NCI-H226 (cell line): ENCODE measurements at regions not wholly inside any gene's neighbourhood (a gene's known extent, or its start where the extent isn't known, plus 50 kb on each side); places are given as distances from the start of the nearest gene placed in this dataset.

Experiments
- DNase-seq: peaks from one replicate; pipeline ENCODE4 v3.0.0-alpha.2; 2015

DNA sequence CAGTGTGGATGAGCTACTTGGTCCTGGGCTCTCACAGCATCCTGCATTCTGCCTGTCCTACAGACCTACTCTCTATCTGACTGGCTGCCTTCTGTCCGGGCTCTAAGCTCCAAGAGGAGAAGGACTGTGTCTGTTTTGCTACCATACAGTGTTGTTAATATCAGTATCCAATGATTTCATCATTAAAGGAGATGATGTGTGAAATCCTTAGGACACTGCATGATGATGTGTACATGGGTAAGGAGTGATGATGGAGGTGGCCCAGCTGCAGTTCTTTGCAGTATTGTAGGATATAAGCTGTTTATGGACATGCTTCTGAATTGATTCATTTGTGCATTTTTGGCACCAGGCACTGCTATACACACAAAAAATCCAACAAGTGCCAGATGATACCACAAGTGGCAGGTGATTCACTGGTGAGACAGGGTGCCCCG is 536.9 kb upstream of the CDH11 start:
- DNase-seq: peak; percentile 56

DNA sequence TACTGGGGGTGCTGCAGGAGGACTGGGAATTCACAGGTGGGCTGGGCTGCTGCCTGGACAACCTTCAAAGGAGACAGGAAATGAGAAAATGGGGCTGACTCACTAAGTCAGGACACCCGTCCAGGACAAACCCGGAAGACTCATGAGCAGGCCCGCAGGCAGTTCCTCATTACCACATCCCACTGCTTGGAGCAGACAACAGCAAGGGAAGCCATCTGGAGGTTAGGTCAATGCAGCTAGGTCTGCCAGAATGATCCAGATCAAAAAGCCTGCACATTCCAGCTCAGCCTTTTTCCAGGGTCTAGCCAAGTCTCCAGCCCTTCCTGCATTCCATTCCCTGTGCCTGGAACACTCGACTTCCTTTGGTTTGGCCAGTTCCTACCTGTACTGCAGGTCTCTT is 536.5 kb upstream of the CDH11 start:
- DNase-seq: peak; percentile 99

- DNase-seq: no peak
Measured at GRCh38 chr16:65657556-65657955, 535.7 kb upstream of the CDH11 start.

DNA sequence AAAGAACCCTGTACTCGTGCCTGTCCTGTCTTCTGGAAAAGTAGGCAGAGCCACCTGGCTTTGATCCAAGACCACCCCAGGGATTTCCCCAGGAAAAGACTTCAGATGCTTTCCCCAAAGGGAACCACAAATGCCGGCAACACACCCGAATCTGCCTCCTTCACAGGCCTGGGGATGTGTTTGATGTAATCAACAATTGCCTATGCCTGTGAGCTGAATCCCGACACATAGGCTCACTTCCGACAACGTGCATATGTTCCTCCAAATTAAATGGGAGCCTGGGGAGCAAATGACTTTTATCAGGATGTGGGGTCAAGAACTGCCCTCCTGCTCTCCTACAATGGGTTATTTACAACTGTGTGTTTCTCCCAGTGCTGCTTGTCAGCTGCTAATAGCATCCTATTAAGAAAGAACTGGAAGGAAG is 535.2 kb upstream of the CDH11 start:
- DNase-seq: no peak

DNA sequence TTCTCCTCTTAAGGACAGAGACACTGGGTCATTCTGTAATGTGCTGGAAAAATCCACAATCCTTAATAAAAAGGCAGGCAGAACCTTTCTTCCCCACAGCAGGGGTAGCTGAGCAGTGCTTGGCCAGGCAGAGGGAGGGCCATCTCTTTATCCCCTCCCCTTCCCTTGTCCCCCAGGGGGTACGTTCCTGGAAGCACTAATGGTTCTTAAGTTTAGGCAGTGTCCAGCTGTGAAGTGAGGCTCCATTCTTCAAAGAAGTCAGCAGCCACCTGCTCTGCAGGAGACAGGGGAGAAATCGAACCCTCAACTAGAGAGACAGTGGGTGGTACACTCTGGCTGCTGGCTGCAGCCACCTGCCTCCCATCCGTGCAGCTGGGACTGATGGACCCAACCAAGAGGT is 533.9 kb upstream of the CDH11 start:
- no peak for DNase-seq

- no peak for DNase-seq
Measured at GRCh38 chr16:65648101-65648500, 526.2 kb upstream of the CDH11 start.

DNA sequence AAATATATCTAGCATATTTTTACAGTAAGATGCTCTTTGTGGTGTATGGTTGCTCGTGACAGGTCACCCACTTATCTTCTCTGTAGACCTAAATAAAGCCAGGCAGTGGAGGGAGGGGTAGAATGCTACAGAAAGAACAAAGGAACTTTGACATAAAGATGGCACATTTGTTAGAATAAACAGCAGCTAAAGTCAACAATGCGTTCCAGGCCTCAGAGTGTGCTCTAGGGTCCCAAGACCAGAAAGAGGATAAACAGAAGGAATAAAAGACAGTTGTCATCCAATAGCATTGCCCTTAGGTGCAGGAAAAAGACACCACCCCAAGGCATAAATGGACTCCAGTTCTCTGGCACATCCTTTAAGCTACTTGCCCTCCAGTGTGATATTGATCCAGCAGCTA is 523.0 kb upstream of the CDH11 start:
- no peak for DNase-seq

DNA sequence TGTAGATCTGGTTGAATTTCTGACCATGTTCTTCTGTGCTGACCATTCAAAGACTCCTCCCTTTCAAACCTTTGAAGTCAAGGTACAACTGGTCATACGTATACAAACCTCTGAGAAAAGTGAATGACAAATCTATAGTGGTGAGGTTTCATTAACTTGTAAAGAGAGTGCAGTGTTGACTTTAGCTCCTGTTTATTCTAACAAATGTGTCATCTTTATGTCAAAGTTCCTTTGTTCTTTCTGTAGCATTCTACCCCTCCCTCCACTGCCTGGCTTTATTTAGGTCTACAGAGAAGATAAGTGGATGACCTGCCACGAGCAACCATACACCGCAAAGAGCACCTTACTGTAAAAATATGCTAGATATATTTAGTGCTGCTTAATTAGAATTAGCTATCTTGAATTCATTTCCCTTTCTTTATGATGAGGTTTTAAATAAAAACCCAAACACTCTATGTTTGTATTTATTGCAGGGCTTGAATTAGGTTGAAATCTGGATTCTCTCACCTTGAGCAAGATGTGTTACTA is 520.0 kb upstream of the CDH11 start:
- no peak for DNase-seq

GRCh38 chr16:65641049-65641761 is 519.3 kb upstream of the CDH11 start:
- DNase-seq: no peak

DNA sequence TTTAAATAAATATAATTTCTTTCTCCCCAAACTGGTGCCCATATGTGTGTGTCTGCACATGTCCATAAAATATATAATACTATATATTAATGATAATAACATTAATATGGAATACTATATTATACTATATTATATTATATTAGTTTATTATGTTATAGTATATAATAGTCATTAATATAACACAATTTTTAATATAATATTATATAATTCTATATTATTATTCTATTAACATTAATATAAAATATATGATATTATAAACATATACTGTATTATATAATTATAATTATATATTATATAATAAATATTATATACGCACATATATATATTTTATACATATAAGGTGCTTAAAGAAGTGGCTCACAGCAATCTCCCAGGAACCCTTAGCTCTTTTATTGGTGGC is 513.0 kb upstream of the CDH11 start:
- DNase-seq: no peak

DNA sequence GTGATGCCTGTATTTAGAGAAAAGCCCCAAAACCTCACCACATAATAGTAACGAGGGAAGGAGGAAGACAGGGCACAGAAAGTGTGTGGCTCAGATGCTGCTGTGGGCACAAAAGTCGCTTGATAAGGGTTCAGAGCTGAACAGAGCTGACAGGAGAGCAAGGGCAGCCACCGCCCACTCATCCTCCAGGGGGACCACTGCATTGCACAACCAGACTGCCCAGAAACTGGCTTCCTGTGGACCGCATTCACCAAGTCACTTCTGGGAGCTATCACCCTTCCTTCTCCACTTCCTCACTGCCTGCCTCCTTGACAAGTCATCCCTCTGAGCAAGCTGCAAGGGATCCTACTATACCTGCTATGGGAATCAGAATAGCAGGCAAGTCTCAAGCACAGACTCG is 512.4 kb upstream of the CDH11 start:
- peak; percentile 15 for DNase-seq

DNA sequence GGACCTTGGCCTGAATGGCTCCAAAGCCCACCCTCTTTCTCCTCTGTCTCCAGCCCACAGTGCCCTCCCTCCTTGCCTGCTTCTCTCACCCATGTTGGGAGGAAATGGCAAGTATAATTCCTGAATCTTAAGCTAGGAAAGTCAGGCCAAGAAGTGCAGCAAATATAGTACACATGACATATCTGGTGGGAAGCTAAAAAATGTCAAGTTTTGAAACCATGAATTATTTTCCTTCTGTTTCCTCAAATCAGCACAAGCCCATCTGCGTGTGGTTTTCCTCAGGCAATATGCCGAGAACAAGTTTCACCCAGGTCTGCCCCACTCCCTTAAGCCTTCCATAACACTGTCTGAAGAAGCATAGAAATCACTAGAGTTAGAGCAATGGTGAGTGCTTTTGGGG is 502.8 kb upstream of the CDH11 start:
- no peak for DNase-seq

DNA sequence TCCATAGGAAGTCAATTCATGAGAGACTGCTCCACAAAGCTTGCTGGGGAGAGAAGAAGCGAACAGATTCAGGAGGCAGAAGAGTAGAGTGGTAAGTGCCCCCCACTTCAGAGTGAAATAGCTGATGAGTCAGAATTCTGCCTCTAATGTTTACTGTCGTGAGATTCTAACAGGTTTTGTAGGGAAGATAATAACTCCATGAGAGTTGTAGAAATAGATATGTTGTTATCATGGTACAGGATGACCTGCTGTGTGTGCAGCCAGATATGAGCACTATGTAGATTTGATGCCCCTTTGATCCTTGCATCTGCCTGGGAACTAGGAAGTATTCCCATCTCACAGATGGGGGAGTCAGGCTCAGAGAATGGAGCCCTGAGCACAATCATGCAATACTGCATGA is 502.4 kb upstream of the CDH11 start:
- peak; percentile 26 for DNase-seq

- no peak for DNase-seq
Measured at GRCh38 chr16:65622871-65623270, 501.0 kb upstream of the CDH11 start.

GRCh38 chr16:65622151-65622550 is 500.3 kb upstream of the CDH11 start:
- DNase-seq: no peak

GRCh38 chr16:65621640-65622039 is 499.8 kb upstream of the CDH11 start:
- DNase-seq: peak; percentile 6

GRCh38 chr16:65619606-65620005 is 497.7 kb upstream of the CDH11 start:
- no peak for DNase-seq

DNA sequence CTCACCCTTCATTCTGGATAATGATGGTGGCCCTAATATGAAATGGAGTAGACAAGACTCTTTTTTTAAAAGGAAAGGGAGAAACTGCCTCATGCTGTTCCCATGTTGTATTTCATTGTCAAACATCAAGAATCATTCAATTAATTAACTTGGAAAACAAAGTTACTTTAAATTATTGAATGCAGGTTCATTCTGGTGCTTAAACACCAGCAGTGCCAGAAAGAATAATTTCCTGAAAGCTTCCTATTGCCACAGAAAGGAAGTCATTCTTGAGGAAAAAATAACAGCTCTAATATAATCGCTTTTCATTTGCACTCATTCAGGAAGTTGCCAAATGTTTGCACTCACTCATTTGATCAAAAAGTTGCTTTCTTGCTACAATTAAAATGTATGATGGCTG is 497.1 kb upstream of the CDH11 start:
- no peak for DNase-seq

DNA sequence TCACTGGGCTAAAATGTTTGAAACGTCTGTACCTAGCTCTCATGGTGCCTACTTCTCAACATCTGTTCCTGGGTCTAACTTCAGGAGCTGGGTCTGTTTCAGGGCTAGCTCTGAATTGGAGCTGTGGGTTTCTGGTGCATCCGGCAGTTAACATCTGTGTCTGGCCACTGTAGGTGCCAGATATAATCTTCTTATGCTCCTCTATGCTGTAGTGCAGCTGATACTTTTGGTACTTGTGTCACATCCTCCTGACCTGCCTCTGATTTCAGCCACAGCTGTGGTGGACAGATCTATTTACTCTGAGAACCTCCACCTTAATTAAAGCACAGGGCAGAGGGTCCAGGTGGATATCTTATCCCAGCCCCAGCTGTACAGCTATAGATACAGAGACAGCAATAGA is 496.5 kb upstream of the CDH11 start:
- no peak for DNase-seq

- no peak for DNase-seq
Measured at GRCh38 chr16:65617421-65617820, 495.6 kb upstream of the CDH11 start.

DNA sequence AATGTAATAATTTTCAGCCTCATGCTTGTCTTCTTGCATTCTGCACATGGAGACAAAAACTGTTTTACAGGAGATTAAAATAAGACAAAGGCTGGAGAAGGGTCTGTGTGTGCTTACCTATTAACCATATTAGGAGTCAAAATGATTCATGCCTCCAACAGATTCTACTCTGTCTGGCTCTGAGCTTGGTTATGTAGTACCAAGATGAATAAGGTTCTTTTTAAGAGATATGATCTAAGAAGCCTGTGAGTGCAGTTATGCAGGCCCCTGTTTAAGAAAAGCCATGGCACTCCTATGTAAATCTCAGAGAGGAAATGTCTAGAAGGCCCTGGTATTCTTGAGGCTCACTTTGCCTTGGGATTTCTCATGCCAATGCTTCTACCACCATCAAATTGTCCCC is 486.6 kb upstream of the CDH11 start:
- no peak for DNase-seq

DNA sequence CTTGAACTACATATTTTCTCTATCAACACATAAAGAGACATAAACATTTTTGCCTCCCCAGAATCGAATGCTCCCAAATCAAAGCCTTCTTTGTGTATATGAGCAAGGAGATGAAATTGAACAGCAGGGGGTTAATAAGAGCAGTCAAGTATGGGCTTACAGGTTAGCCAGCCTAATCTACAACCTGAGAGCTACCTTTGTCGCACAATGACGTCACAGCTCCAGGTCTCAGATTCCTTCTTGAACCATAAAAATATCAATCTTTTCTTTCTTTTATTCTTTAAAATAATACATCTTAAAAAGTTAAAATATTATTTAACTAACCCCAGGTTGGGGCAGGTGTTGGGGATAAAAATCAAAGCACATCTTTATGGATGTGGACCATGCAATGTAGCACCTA is 482.9 kb upstream of the CDH11 start:
- DNase-seq: no peak

DNA sequence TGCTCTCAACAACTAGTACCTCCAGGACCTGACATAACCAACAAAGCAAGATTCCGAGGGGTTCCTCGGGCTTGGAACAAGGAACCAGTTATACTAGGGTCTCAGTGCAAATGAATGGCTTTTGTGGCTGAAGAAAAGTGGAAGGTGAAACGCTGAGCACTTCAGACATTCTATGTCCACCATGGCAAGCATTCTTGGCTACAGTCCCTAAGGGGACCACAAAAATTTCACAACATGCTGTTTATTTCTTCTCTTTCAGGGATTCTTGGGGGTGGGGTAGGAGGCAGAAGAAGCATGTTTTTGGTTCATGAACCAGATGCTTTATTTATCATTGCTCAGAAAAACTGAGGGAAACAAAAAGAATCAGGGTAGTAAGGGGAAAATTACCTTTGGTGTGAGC is 479.9 kb upstream of the CDH11 start:
- no peak for DNase-seq

- peak; percentile 12 for DNase-seq
Measured at GRCh38 chr16:65600629-65601028, 478.8 kb upstream of the CDH11 start.

DNA sequence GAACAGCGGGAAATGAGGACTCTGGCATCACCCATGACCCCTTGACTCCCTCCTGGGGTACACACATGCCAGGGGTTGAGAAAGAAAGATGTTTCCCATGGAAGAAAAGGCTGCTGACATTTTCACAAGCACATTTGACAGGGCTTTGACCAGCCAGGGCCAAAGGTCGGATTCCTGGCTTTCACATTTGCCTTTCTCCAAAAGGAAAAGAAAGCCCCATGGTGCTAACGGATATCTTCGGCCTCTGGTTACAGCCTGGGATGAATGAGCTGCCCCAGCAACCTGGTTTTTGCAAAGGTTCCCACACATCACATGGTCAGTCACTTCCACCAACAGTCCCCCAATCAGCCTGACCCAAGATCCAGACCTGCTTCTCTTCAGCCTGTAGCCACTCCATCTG is 478.2 kb upstream of the CDH11 start:
- DNase-seq: no peak
